H1 (cell line): ENCODE measurements at regions not wholly inside any gene's neighbourhood (a gene's known extent, or its start where the extent isn't known, plus 50 kb on each side); places are given as distances from the start of the nearest gene placed in this dataset.

Experiments used
- CTCF ChIA-PET: fragments of 300-600 bp; sonication (Branson Sonifier 250); formaldehyde crosslinking; loops from one replicate; lab custom pipeline; 2021; ENCODE audit not compliant: partially characterized antibody; lab: Charles Lee
- POLR2A ChIA-PET: fragments of 300-600 bp; sonication (Branson Sonifier 250); formaldehyde crosslinking; loops from one replicate; lab custom pipeline; 2021; ENCODE audit warnings: inconsistent platforms; ENCODE audit not compliant: partially characterized antibody; lab: Charles Lee
- DNase-seq, 2 experiments: peaks; one replicate each; pipeline versions ENCODE4 v3.0.0 to v3.0.0-alpha.2; 2010 to 2022; ENCODE audit warnings: low spot score in 2 of 2, low read depth in 1 of 2, mixed read lengths in 1 of 2
- FAIRE-seq: peaks from 2 replicates; lab custom pipeline; 2011; peaks lifted over from hg19 to GRCh38; lab: Jason Lieb, UNC
- H2AFZ ChIP-seq: 2 replicates; pipeline ENCODE4 v1.8.1; 2012; ENCODE audit warnings: low read length, inconsistent platforms
- H2AK5ac ChIP-seq: 2 replicates; pipeline ENCODE4 v1.6.1; 2013; ENCODE audit warnings: low read depth, low read length
- H2BK120ac ChIP-seq: replicated peaks from 2 replicates; pipeline ENCODE3; 2013; ENCODE audit warnings: low read depth, low read length, inconsistent platforms
- H2BK12ac ChIP-seq: 2 replicates; pipeline ENCODE4 v1.6.1; 2013; ENCODE audit warnings: low read depth, low read length
- H2BK15ac ChIP-seq: 2 replicates; pipeline ENCODE4 v1.6.1; 2013; ENCODE audit warnings: low read length
- H2BK20ac ChIP-seq: 2 replicates; pipeline ENCODE4 v1.6.1; 2013; ENCODE audit warnings: low read length
- H2BK5ac ChIP-seq: 2 replicates; pipeline ENCODE4 v1.6.1; 2013; ENCODE audit warnings: low read depth, low read length
- H3K14ac ChIP-seq: 2 replicates; pipeline ENCODE4 v1.6.1; 2013; ENCODE audit warnings: inconsistent platforms; ENCODE audit not compliant: insufficient read length
- H3K18ac ChIP-seq: 2 replicates; pipeline ENCODE4 v1.6.1; 2013; ENCODE audit warnings: low read length; ENCODE audit errors: extremely low read depth
- H3K23ac ChIP-seq: 2 replicates; pipeline ENCODE4 v1.6.1; 2013; ENCODE audit warnings: inconsistent platforms; ENCODE audit not compliant: insufficient read length
- H3K23me2 ChIP-seq: 2 replicates; pipeline ENCODE4 v1.6.1; 2013; ENCODE audit warnings: low read depth, low read length
- H3K27ac ChIP-seq: 2 replicates; pipeline ENCODE4 v1.6.1; 2011; ENCODE audit warnings: low read depth, low read length, inconsistent platforms
- H3K27me3 ChIP-seq, 4 experiments: replicated peaks in 1 of 4; 1 replicate in 1 of 4; 2 replicates in 3 of 4; pipeline versions ENCODE4 v1.6.1 to v1.8.1; 2011 to 2013; ENCODE audit warnings: low read length in 3 of 4, mild to moderate bottlenecking in 3 of 4, inconsistent platforms in 2 of 4, mixed read lengths in 2 of 4, moderate library complexity in 1 of 4; ENCODE audit not compliant: control insufficient read depth in 3 of 4, insufficient read depth in 3 of 4; ENCODE audit errors: extremely low read depth in 1 of 4
- H3K36me3 ChIP-seq, 4 experiments: 2 replicates each; pipeline versions ENCODE4 v1.6.1 to v1.8.1; 2011 to 2013; ENCODE audit warnings: mild to moderate bottlenecking in 4 of 4, low read length in 3 of 4, moderate library complexity in 2 of 4, control low read depth in 1 of 4, inconsistent platforms in 1 of 4; ENCODE audit not compliant: insufficient read depth in 4 of 4, control insufficient read depth in 2 of 4
- H3K4ac ChIP-seq: replicated peaks from 2 replicates; pipeline ENCODE3; 2013; ENCODE audit warnings: low read length, low read depth, mixed read lengths, inconsistent platforms; ENCODE audit not compliant: insufficient read length
- H3K4me1 ChIP-seq, 4 experiments: replicated peaks in 1 of 4; 1 replicate in 1 of 4; 2 replicates in 3 of 4; pipeline versions ENCODE4 v1.6.1 to v1.8.1; 2011 to 2013; ENCODE audit warnings: low read length in 3 of 4, inconsistent platforms in 2 of 4, mixed read lengths in 1 of 4; ENCODE audit not compliant: insufficient read depth in 4 of 4, control insufficient read depth in 3 of 4
- H3K4me2 ChIP-seq, 2 experiments: 2 replicates each; pipeline versions ENCODE4 v1.6.1 to v1.8.1; 2011 to 2013; ENCODE audit warnings: low read depth in 2 of 2, low read length in 2 of 2, control low read depth in 1 of 2, inconsistent platforms in 1 of 2, mild to moderate bottlenecking in 1 of 2; ENCODE audit not compliant: insufficient read depth in 1 of 2
- H3K4me3 ChIP-seq, 4 experiments: fragments of 200-600, 300-600 bp in 1 of 4; sonication (generic), shearing (Covaris generic), sonication (Bioruptor Twin) in 1 of 4; 2 replicates each; pipeline versions ENCODE4 v1.5.1 to v1.8.1; 2011 to 2016; ENCODE audit warnings: low read length in 4 of 4, low read depth in 3 of 4, control low read depth in 2 of 4, inconsistent platforms in 2 of 4, mild to moderate bottlenecking in 2 of 4, mixed read lengths in 1 of 4, moderate library complexity in 1 of 4; ENCODE audit not compliant: insufficient read depth in 2 of 4; ENCODE audit errors: extremely low read depth in 1 of 4
- H3K56ac ChIP-seq: replicated peaks from 2 replicates; pipeline ENCODE3; 2013; ENCODE audit warnings: low read depth, mild to moderate bottlenecking, mixed read lengths, low read length, inconsistent platforms; ENCODE audit not compliant: insufficient read length
- H3K79me1 ChIP-seq: 2 replicates; pipeline ENCODE4 v1.6.1; 2013; ENCODE audit warnings: low read depth, low read length, control low read depth
- H3K79me2 ChIP-seq, 2 experiments: 2 replicates each; pipeline versions ENCODE4 v1.6.1 to v1.8.1; 2012 to 2013; ENCODE audit warnings: low read length in 2 of 2, mild to moderate bottlenecking in 2 of 2, inconsistent platforms in 1 of 2; ENCODE audit not compliant: insufficient read depth in 2 of 2, control insufficient read depth in 1 of 2
- H3K9ac ChIP-seq, 4 experiments: replicated peaks in 1 of 4; 1 replicate in 1 of 4; 2 replicates in 3 of 4; pipeline versions ENCODE4 v1.6.1 to v1.8.1; 2011 to 2013; ENCODE audit warnings: low read depth in 3 of 4, low read length in 3 of 4, control low read depth in 2 of 4, mild to moderate bottlenecking in 2 of 4, moderate library complexity in 2 of 4, inconsistent platforms in 1 of 4; ENCODE audit errors: extremely low read depth in 1 of 4
- H3K9me3 ChIP-seq, 2 experiments: 2 replicates each; pipeline versions ENCODE4 v1.6.1 to v1.8.1; 2012 to 2013; ENCODE audit warnings: mild to moderate bottlenecking in 2 of 2, moderate library complexity in 2 of 2, control low read depth in 1 of 2, inconsistent platforms in 1 of 2, low read depth in 1 of 2, low read length in 1 of 2, mixed read lengths in 1 of 2; ENCODE audit not compliant: insufficient read depth in 2 of 2
- H4K20me1 ChIP-seq, 2 experiments: replicated peaks in 1 of 2; 2 replicates each; pipeline versions ENCODE3 to v1.8.1; 2011 to 2013; ENCODE audit warnings: inconsistent platforms in 2 of 2, low read length in 2 of 2, mild to moderate bottlenecking in 1 of 2; ENCODE audit not compliant: insufficient read depth in 2 of 2, control insufficient read depth in 1 of 2
- H4K5ac ChIP-seq: 2 replicates; pipeline ENCODE4 v1.6.1; 2013; ENCODE audit warnings: low read length, low read depth, mixed read lengths, inconsistent platforms; ENCODE audit not compliant: insufficient read length
- H4K8ac ChIP-seq: 2 replicates; pipeline ENCODE4 v1.8.0; 2013; ENCODE audit warnings: mild to moderate bottlenecking, moderate library complexity, low read length, inconsistent platforms; ENCODE audit not compliant: insufficient read depth; ENCODE audit errors: extremely low read depth
- H4K91ac ChIP-seq: replicated peaks from 2 replicates; pipeline ENCODE3; 2013; ENCODE audit warnings: low read length, mixed read lengths, inconsistent platforms; ENCODE audit not compliant: insufficient read length
- CBX5 ChIP-seq: fragments of 300-800, 300-1000 bp; sonication (generic); IDR thresholded peaks from 2 replicates; pipeline ENCODE4 v1.7.1; 2016; ENCODE audit warnings: antibody characterized with exemption, low read length, low read depth
- EZH2 ChIP-seq: fragments of 200-600 bp; sonication (generic); IDR thresholded peaks from 2 replicates; pipeline ENCODE4 v1.7.1; 2012; ENCODE audit warnings: low read depth, mild to moderate bottlenecking, moderate library complexity, low read length, inconsistent platforms; ENCODE audit not compliant: severe bottlenecking
- KDM4A ChIP-seq: IDR thresholded peaks from one replicate; pipeline ENCODE4 v1.7.1; 2012; ENCODE audit warnings: low read depth, mild to moderate bottlenecking, moderate library complexity, low read length, inconsistent platforms; ENCODE audit not compliant: severe bottlenecking
- SP2 ChIP-seq: IDR thresholded peaks from 2 replicates; pipeline ENCODE4 v1.6.1; 2012; ENCODE audit warnings: mild to moderate bottlenecking, low read length, inconsistent platforms
- SRF ChIP-seq: IDR thresholded peaks from 2 replicates; pipeline ENCODE4 v1.6.1; 2011; ENCODE audit warnings: mild to moderate bottlenecking, low read depth, low read length, moderate library complexity
- WGBS, 2 experiments: shearing (Covaris generic) in 1 of 2; methylation state at CpG; one replicate each; pipeline versions ENCODE4 v1.1.6 to v1.1.7; 2013 to 2015; ENCODE audit warnings: low lambda C conversion rate in 2 of 2, mixed read lengths in 2 of 2, inconsistent platforms in 1 of 2, low coverage in 1 of 2, missing lambda C conversion rate in 1 of 2; ENCODE audit not compliant: insufficient replicate concordance in 2 of 2, insufficient coverage in 1 of 2, insufficient read length in 1 of 2; ENCODE audit errors: extremely low coverage in 1 of 2, missing lambda C conversion rate in 1 of 2; 5-methylcytosine and 5-hydroxymethylcytosine counted together

DNA sequence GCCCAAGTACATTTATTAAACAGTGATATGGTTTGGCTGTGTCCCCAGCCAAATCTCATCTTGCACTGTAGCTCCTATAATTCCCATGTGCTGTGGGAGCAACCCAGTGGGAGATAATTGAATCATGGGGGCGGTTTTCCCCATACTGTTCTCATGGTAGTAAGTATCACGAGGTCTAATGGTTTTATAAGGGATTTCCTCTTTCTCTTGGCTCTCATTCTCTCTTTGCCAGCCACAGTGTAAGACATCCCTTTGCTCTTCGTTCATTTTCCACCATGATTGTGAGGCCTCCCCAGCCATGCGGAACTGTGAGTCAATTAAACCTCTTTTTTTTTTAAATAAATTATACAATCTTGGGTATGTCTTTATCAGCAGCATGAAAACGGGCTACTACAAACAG is 228.0 kb upstream of the TP63 start:
- DNase-seq (no peak), FAIRE-seq (no peak)
- no peak overlapping the region for H4K8ac ChIP-seq
- H2AK5ac ChIP-seq = no peak overlapping the region
- no peak overlapping the region for H4K5ac ChIP-seq
- CTCF ChIA-PET = interaction anchor here (1.3 kb wide), 1 partner anchor 13 kb away, joined by 4 read pairs; no protein-coding TSS in a partner anchor
- no peak overlapping the region for H3K27ac ChIP-seq
- H3K4ac ChIP-seq = no peak overlapping the region
- no peak overlapping the region for H3K56ac ChIP-seq
- no peaks in the 10 kb centered on the region for H3K79me2 ChIP-seq
- H3K9me3 ChIP-seq = no peaks in the 10 kb centered on the region
- no peaks in the 10 kb centered on the region for H4K20me1 ChIP-seq
- H2BK12ac ChIP-seq = no peak overlapping the region
- no peak overlapping the region for H2BK15ac ChIP-seq
- 94% methylated on average over 5 of the region's 5 CpGs; no CpG with 5 or more reads in 1 of the 2 experiments for WGBS, 2 experiments
- no peak overlapping the region for H2BK120ac ChIP-seq
- H3K4me2 ChIP-seq = no peak overlapping the region
- POLR2A ChIA-PET = no interaction called here
- H3K79me1 ChIP-seq = no peaks in the 10 kb centered on the region
- no peak overlapping the region for H3K4me3 ChIP-seq
- H3K14ac ChIP-seq = no peak overlapping the region
- H2AFZ ChIP-seq = no peak overlapping the region
- H2BK20ac ChIP-seq = no peak overlapping the region
- H3K18ac ChIP-seq = no peak overlapping the region
- no peak overlapping the region for H3K9ac ChIP-seq
- H3K23me2 ChIP-seq = no peaks in the 10 kb centered on the region
- H3K36me3 ChIP-seq = no peaks in the 10 kb centered on the region
- no peak overlapping the region for H4K91ac ChIP-seq
- H2BK5ac ChIP-seq = no peak overlapping the region
- TF ChIP-seq SP2 = no peak
- TF ChIP-seq KDM4A = no peak
- no peak for TF ChIP-seq CBX5
- TF ChIP-seq SRF = no peak
- TF ChIP-seq EZH2 = no peak
- H3K4me1 ChIP-seq = no peaks in the 10 kb centered on the region
- no peaks in the 10 kb centered on the region for H3K27me3 ChIP-seq
- H3K23ac ChIP-seq = no peak overlapping the region
